Heart left ventricle (tissue), 16 donors: ENCODE measurements at regions not wholly inside any gene's neighbourhood (a gene's known extent, or its start where the extent isn't known, plus 50 kb on each side); places are given as distances from the start of the nearest gene placed in this dataset.

ENCODE experiments used
- ATAC-seq, 4 donors: fragments of 200-7000 bp; cut with Tn5 transposase; one replicate each; pipeline ENCODE4 v1.9.1; 2020 to 2022; ENCODE audit warnings: moderate library complexity in 4 of 4, mild to moderate bottlenecking in 3 of 4, moderate number of reproducible peaks in 1 of 4
- DNase-seq, 5 donors: peaks; one replicate each; pipeline ENCODE4 v3.0.0-alpha.2; 2020
- H3K27ac ChIP-seq, 12 donors: fragments of 200-600 bp; sonication (generic) in 4 of 12; one replicate each; pipeline versions ENCODE4 v1.5.0 to v1.8.0; 2016 to 2022; ENCODE audit warnings: mild to moderate bottlenecking in 2 of 12
- H3K27me3 ChIP-seq, 9 donors: fragments of 200-600 bp; sonication (generic) in 2 of 9; one replicate each; pipeline versions ENCODE4 v1.5.1 to v1.8.0; 2016 to 2022; ENCODE audit warnings: mild to moderate bottlenecking in 3 of 9
- H3K36me3 ChIP-seq, 9 donors: fragments of 200-600 bp; sonication (generic) in 2 of 9; one replicate each; pipeline versions ENCODE4 v1.5.0 to v1.8.0; 2018 to 2022; ENCODE audit warnings: mild to moderate bottlenecking in 2 of 9
- H3K4me1 ChIP-seq, 12 donors: fragments of 200-600 bp; sonication (generic) in 4 of 12; one replicate each; pipeline versions ENCODE4 v1.5.0 to v1.8.0; 2016 to 2022; ENCODE audit warnings: mild to moderate bottlenecking in 3 of 12
- H3K4me3 ChIP-seq, 12 donors: fragments of 200-600 bp; sonication (generic) in 4 of 12; one replicate each; pipeline versions ENCODE4 v1.5.0 to v1.8.0; 2017 to 2022; ENCODE audit warnings: mild to moderate bottlenecking in 9 of 12, moderate library complexity in 4 of 12
- H3K9me3 ChIP-seq, 12 donors: fragments of 200-600 bp; sonication (generic) in 4 of 12; one replicate each; pipeline versions ENCODE4 v1.5.0 to v1.8.0; 2016 to 2022; ENCODE audit warnings: mild to moderate bottlenecking in 1 of 12
- POLR2A ChIP-seq, 2 donors: fragments of 450-650 bp; IDR thresholded peaks; one replicate each; pipeline ENCODE4 v1.6.1; 2017; ENCODE audit warnings: antibody characterized with exemption in 2 of 2, mild to moderate bottlenecking in 2 of 2, moderate library complexity in 2 of 2
- WGBS, 4 donors: extraction: QIAGEN DNeasy Blood & Tissue Kit in 2 of 4; methylation state at CpG; one replicate each; pipeline versions ENCODE4 v1.1.5 to v1.1.7; 2013 to 2018; 5-methylcytosine and 5-hydroxymethylcytosine counted together
- intact Hi-C, 10 donors: fragments of 100-400 bp; cut with DNase I; formaldehyde crosslinking; loops; one replicate each; pipeline versions ENCODE4 v1.11.1 to v1.14.2; 2022
- TF ChIP-seq, protein P1 (sequence below), 12 donors: fragments of 200-600 bp; sonication (generic) in 4 of 12; IDR thresholded peaks; one replicate each; pipeline versions ENCODE4 v1.5.0 to v1.8.0; 2018 to 2022; ENCODE audit warnings: antibody characterized with exemption in 12 of 12, mild to moderate bottlenecking in 5 of 12
- donor health status: ischemic (EF 13 %, LVEDD 7.1; RV severe dilation, severe dysfunction).
- donor health status: healthy with polysubstance abuse.
- donor health status: DM: no; HTN: yes; CAD: no.
- donor health status: DM: no; HTN: no; CAD: no.
- donor health status: ischemic (EF 25% LVEDD 6.9; RV normal size, moderate dysfunction).
- donor health status: ischemic (EF 25% LVEDD 5.7; RV mildly dilated, moderate dysfunction).
- donor health status: healthy.
- donor health status: DM: yes; HTN: yes; CAD: no.
- donor health status: ischemic (EF 35%, LVEDD 5.7; RV mildly dilated, moderate dysfunction).
- donor health status: nonischemic (EF 11% LVEDD 7.7; RV severe dilation, severe dysfunction).
- donor health status: DM: yes; HTN: yes; CAD: no.
- donor health status: PGD.
- donor health status: ischemic (EF 29% LVEDD 5.4; RV normal size, mild dysfunction).
- donor health status: nonischemic (EF 23%, LVEDD 6.1; RV moderate dilation, normal function).

DNA sequence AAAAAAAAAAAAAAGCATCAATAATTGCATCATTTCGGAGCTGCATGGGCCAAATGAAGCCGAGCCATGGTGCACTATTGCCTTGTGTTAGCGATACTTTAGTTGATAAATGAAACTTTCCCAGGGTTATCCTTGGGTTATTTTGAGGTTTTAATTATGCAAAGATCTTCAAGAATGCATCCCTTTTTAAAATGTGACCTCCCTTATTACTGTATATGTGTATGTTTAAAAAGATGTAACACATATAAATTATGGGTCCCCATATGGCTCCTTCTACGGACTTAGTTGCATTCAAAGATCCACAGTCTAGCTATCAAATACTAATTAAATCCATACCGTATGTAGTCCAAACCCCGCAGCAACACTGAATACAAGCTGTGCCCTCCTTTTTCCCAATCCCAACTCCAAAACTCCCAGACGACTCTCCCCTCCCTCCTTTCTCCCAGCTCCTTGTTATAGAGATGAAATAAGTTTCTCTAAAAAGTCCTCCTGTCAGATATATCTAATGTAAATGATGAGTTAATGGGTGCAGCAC, 129.3 kb upstream of the MAP1LC3B2 start:
- TF ChIP-seq, protein P1, sequence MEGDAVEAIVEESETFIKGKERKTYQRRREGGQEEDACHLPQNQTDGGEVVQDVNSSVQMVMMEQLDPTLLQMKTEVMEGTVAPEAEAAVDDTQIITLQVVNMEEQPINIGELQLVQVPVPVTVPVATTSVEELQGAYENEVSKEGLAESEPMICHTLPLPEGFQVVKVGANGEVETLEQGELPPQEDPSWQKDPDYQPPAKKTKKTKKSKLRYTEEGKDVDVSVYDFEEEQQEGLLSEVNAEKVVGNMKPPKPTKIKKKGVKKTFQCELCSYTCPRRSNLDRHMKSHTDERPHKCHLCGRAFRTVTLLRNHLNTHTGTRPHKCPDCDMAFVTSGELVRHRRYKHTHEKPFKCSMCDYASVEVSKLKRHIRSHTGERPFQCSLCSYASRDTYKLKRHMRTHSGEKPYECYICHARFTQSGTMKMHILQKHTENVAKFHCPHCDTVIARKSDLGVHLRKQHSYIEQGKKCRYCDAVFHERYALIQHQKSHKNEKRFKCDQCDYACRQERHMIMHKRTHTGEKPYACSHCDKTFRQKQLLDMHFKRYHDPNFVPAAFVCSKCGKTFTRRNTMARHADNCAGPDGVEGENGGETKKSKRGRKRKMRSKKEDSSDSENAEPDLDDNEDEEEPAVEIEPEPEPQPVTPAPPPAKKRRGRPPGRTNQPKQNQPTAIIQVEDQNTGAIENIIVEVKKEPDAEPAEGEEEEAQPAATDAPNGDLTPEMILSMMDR (IDR thresholded peaks at IDR 0.05), result no peak
- no peak for TF ChIP-seq POLR2A (IDR thresholded peaks at IDR 0.05)
- ATAC-seq, result no peak
- intact Hi-C loops, result no loop called here

DNA sequence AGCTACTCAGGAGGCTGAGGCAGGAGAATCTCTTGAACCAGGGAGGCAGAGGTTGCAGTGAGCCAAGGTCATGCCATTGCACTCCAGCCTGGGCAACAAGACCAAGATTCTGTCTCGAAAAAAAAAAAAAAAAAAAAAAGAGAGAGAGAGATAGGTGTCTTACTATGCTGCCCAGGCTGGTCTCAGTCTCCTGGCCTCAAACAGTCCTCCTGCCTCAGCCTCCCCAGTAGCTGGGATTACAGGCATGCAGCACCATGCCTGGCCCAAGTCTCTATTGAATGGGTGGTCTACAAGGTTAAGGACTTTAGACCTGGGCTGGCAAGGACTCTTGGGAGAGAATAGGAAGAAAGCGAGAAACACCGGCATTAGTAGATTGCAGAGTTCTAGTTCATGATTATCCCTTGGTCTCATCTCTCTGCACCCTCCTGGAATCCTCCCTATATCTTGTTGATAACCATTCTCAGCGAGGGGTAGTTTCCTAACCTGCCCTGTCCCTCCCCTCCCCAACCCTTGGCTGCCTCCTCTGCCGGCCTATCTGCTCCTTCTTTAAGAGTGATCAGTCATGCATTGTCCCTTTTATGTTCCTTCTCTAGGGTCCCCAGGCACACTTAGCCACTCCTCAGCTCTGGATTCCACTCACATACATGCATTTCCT, 128.1 kb upstream of the MAP1LC3B2 start:
- Histone ChIP-seq H3K27me3 (no peaks in the 10 kb centered on the region), H3K27ac (no peak overlapping the region), H3K36me3 (no peaks in the 10 kb centered on the region), H3K4me1 (peaks cover 0 to 29% (median 9%) of the 10 kb centered on the region in 12 donors), H3K9me3 (peaks cover 0 to 11% (median 0%) of the 10 kb centered on the region in 12 donors), H3K4me3 (no peak overlapping the region)
- DNase-seq (no peak), ATAC-seq (no peak)
- intact Hi-C loops, result no loop called here
- 91 to 93% (median 92%) methylated on average over 5 of the region's 5 CpGs for WGBS, 4 donors
- no peak for TF ChIP-seq POLR2A (IDR thresholded peaks at IDR 0.05)
- TF ChIP-seq, protein P1 (IDR thresholded peaks at IDR 0.05), result no peak

More for the DNA sequence above, 129.3 kb upstream of the MAP1LC3B2 start:
- Histone ChIP-seq H3K4me1 (peaks cover 0 to 31% (median 11%) of the 10 kb centered on the region in 12 donors), H3K27ac (no peak overlapping the region), H3K4me3 (no peak overlapping the region), H3K9me3 (peaks cover 0 to 11% (median 0%) of the 10 kb centered on the region in 12 donors), H3K36me3 (no peaks in the 10 kb centered on the region), H3K27me3 (no peaks in the 10 kb centered on the region)
- no peak for DNase-seq
- WGBS, 4 donors, result 77 to 94% (median 92%) methylated on average over 7 of the region's 7 CpGs

DNA sequence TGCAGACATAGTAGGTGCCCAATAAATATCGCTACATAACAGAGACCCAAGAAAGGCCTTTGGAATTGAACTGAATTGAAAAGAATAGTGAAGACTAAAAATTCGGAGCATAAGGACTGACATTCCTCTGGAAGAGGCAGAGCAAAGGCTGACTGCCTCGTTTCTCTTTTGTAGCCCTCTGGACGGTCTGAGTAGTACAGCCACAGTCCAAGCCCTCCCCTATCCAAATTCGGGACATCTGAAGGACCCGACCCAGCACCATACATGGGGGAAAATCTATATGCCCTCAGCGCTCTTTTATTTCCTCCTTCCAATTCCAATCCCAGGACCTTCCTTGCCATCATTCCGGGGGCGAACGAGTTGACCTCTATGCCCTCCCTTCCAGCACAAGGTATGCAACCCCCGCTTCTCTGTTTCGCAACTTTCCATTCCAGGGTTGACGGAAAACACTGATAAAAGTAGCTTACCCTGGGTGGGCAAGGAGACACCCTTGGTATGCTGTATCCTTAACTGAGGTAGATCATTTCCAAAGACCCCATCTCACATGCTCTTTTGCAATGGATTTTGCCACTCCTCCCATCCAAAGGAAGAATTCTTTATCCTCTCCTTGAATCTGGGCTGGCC, 127.4 kb upstream of the MAP1LC3B2 start:
- Histone ChIP-seq H3K36me3 (no peaks in the 10 kb centered on the region), H3K27ac (peak overlapping the region in 1 of 12 donors; percentile 47), H3K9me3 (peaks cover 0 to 11% (median 0%) of the 10 kb centered on the region in 12 donors), H3K27me3 (no peaks in the 10 kb centered on the region), H3K4me1 (peaks cover 0 to 24% (median 9%) of the 10 kb centered on the region in 12 donors), H3K4me3 (no peak overlapping the region)
- intact Hi-C loops, result no loop called here
- WGBS, 4 donors, result 88 to 91% (median 88%) methylated on average over 13 of the region's 13 CpGs
- TF ChIP-seq POLR2A (IDR thresholded peaks at IDR 0.05), result no peak
- TF ChIP-seq, protein P1 (IDR thresholded peaks at IDR 0.05), result no peak
- DNase-seq, result no peak
- ATAC-seq, result no peak

DNA sequence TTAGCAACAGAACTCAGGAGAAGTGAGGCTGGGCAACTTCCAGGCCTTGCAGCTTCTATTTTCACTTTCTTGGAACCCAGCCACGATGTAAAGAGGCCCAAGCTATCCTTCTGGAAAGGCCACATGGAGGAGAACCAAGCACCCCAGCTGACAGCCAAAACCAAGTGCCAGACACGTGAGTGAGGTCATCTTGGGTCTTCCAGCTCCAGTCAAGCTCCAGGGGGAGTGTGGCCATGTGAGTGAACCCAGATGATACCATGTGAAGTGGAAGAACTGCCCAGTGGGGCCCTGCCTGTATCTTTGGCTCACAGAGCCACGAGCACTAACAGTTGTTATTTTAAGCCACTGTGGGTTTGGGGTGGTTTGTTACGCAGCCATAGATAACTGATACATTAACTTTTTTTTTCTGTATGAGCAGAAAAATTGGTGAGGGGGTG, 126.8 kb upstream of the MAP1LC3B2 start:
- 30 to 48% (median 44%) methylated on average over 4 of the region's 4 CpGs for WGBS, 4 donors
- no peak overlapping the region for H3K4me3 ChIP-seq
- peaks cover 0 to 24% (median 9%) of the 10 kb centered on the region in 12 donors for H3K4me1 ChIP-seq
- no peak for TF ChIP-seq POLR2A (IDR thresholded peaks at IDR 0.05)
- TF ChIP-seq, protein P1 (IDR thresholded peaks at IDR 0.05), result no peak
- no peaks in the 10 kb centered on the region for H3K36me3 ChIP-seq
- peaks cover 0 to 11% (median 0%) of the 10 kb centered on the region in 12 donors for H3K9me3 ChIP-seq
- peak in 1 of 4 donors; percentile 29 for ATAC-seq
- peak in 1 of 5 donors; percentile 32 for DNase-seq
- intact Hi-C loops, result no loop called here
- no peaks in the 10 kb centered on the region for H3K27me3 ChIP-seq
- H3K27ac ChIP-seq, result peak overlapping the region in 1 of 12 donors; percentile 47
